ENCODE measurements at regions not wholly inside any gene's neighbourhood (a gene's known extent, or its start where the extent isn't known, plus 50 kb on each side); places are given as distances from the start of the nearest gene placed in this dataset.

DNA sequence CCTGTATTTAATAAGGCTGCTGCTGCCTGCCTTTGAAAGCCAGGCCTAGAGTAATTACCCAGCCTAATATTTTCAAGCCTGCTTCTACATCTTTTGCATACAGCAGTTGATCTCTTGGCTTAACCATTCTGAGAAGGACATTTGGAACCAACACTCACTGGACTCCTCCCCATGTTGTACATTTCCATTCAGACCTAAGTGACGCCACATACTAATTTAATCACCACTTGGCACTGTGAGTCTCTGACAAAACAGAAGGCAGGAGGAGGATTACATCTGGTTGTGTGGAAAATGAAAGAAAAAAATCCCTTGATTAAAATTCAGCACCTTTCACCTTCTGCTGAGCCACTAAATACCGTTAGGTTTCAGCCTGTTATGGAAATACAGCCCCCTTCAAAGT lies 102.2 kb upstream of the ARRDC4 start:
- TF ChIP-seq CEBPB (IDR thresholded peaks at IDR 0.05) (no peak), TCF12 (IDR thresholded peaks at IDR 0.05; ENCODE audit: low read depth) (no peak), YY1 (IDR thresholded peaks at IDR 0.05; ENCODE audit: low read depth) (no peak), MAX (IDR thresholded peaks at IDR 0.05) (no peak), TEAD4 (IDR thresholded peaks at IDR 0.05) (no peak), NFIC (IDR thresholded peaks at IDR 0.05) (no peak), EP300 (IDR thresholded peaks at IDR 0.05; ENCODE audit: borderline replicate concordance) (no peak), RAD21 (IDR thresholded peaks at IDR 0.05; ENCODE audit: low read depth) (no peak), TAF1 (IDR thresholded peaks at IDR 0.05; ENCODE audit: low read depth) (no peak), EGR1 (IDR thresholded peaks at IDR 0.05) (no peak), USF1 (IDR thresholded peaks at IDR 0.05) (no peak), CREB1 (IDR thresholded peaks at IDR 0.05; ENCODE audit: low read depth) (no peak), REST (IDR thresholded peaks at IDR 0.05; ENCODE audit: low read depth) (no peak), ZBTB7A (IDR thresholded peaks at IDR 0.05; ENCODE audit: low read depth) (no peak), FOXM1 (IDR thresholded peaks at IDR 0.05; ENCODE audit: borderline replicate concordance, low read depth) (no peak)

DNA sequence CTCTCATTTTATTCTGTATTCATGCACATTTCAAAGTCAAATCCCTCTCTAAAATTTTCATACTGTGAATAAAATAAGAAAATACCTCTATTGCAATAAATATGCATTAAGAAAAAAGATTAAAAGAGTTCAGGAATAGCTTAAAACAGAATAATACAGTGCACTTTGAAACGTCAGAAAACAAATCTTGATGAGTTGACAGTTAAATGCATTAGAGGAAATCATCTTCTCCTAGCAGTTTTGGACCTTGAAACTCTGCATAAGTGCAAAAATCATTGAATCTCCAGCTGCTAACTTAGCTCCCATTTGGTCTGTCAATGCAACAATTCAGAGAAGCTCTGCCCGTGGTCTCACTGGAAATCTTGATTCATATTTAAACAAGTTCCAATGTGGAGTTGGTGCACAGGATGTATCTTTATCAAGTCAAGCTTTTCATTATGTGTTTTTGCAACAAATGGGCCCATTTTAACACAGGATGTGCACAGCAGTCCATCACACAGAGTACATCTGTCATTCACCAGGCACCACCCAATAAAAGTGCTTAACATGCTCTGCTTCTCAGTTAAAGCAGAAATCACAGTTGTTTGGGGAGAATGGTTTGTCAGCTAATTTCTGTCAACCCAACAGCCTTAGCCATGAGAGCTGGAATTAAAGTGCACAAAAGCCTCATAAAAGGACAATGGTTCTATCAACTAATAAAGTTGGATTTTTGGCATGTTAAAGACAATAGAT lies 98.8 kb upstream of the ARRDC4 start:
- no peak for TF ChIP-seq RAD21 (IDR thresholded peaks at IDR 0.05; ENCODE audit: low read depth)
- no peak for TF ChIP-seq YY1 (IDR thresholded peaks at IDR 0.05; ENCODE audit: low read depth)
- no peak for TF ChIP-seq FOXM1 (IDR thresholded peaks at IDR 0.05; ENCODE audit: borderline replicate concordance, low read depth)
- TF ChIP-seq CREB1 (IDR thresholded peaks at IDR 0.05; ENCODE audit: low read depth) = no peak
- TF ChIP-seq ZBTB7A (IDR thresholded peaks at IDR 0.05; ENCODE audit: low read depth) = no peak
- TF ChIP-seq TAF1 (IDR thresholded peaks at IDR 0.05; ENCODE audit: low read depth) = no peak
- no peak for TF ChIP-seq USF1 (IDR thresholded peaks at IDR 0.05)
- TF ChIP-seq MAX (IDR thresholded peaks at IDR 0.05) = no peak
- TF ChIP-seq REST (IDR thresholded peaks at IDR 0.05; ENCODE audit: low read depth) = no peak

DNA sequence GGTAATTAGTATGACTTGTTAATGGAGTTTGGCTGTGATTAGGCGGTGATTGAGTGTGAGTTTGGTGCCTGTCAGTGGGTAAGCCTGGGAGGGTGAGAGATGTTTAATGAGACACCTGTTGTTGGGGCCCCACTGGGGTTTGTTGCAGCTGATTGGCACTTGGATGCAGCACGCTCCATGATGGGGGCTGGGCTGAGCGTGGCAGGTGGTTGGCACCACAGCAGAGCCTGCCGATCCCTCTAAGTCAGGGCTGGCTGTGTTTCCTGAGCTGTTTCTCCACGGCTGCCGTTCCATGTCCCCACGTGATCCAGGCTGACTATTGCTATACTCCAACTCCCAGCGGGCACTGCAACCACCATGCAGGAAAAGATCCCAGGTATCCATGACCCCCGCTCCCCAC lies 93.5 kb upstream of the ARRDC4 start:
- TF ChIP-seq EP300 (IDR thresholded peaks at IDR 0.05; ENCODE audit: borderline replicate concordance) = no peak
- no peak for TF ChIP-seq REST (IDR thresholded peaks at IDR 0.05; ENCODE audit: low read depth)
- TF ChIP-seq MAX (IDR thresholded peaks at IDR 0.05) = no peak
- TF ChIP-seq EGR1 (IDR thresholded peaks at IDR 0.05) = no peak
- TF ChIP-seq TAF1 (IDR thresholded peaks at IDR 0.05; ENCODE audit: low read depth) = no peak
- no peak for TF ChIP-seq NFIC (IDR thresholded peaks at IDR 0.05)
- TF ChIP-seq RAD21 (IDR thresholded peaks at IDR 0.05; ENCODE audit: low read depth) = no peak
- TF ChIP-seq ZBTB7A (IDR thresholded peaks at IDR 0.05; ENCODE audit: low read depth) = no peak
- TF ChIP-seq CEBPB (IDR thresholded peaks at IDR 0.05) = no peak
- TF ChIP-seq FOXM1 (IDR thresholded peaks at IDR 0.05; ENCODE audit: borderline replicate concordance, low read depth) = no peak
- no peak for TF ChIP-seq USF1 (IDR thresholded peaks at IDR 0.05)
- no peak for TF ChIP-seq YY1 (IDR thresholded peaks at IDR 0.05; ENCODE audit: low read depth)
- TF ChIP-seq TCF12 (IDR thresholded peaks at IDR 0.05; ENCODE audit: low read depth) = no peak
